ENCODE measurements at regions not wholly inside any gene's neighbourhood (a gene's known extent, or its start where the extent isn't known, plus 50 kb on each side); places are given as distances from the start of the nearest gene placed in this dataset.
"Not testable (repeated sequence)": the region's sequence is repeated elsewhere in the genome, so short reads cannot be mapped to it uniquely, and the experiment has no call there.

- DNase-seq (ENCODE audit: low spot score), result no peak
These were observed 119.5 kb upstream of the TNRC6C start for GRCh38 chr17:77838748-77839697.

GRCh38 chr17:77839698-77840512, 118.6 kb upstream of the TNRC6C start:
- DNase-seq (ENCODE audit: low spot score), result no peak

GRCh38 chr17:77840513-77841165, 117.9 kb upstream of the TNRC6C start:
- no peak for DNase-seq (ENCODE audit: low spot score)

GRCh38 chr17:77841742-77842527, 116.6 kb upstream of the TNRC6C start:
- no peak for DNase-seq (ENCODE audit: low spot score)

- no peak for DNase-seq (ENCODE audit: low spot score)
These were observed 115.9 kb upstream of the TNRC6C start for GRCh38 chr17:77842528-77843147.

- DNase-seq (ENCODE audit: low spot score), result not testable (repeated sequence)
These were observed 115.1 kb upstream of the TNRC6C start for GRCh38 chr17:77843255-77843895.

- DNase-seq (ENCODE audit: low spot score), result no peak
These were observed 114.6 kb upstream of the TNRC6C start for GRCh38 chr17:77843896-77844295.

- no peak for DNase-seq (ENCODE audit: low spot score)
These were observed 113.8 kb upstream of the TNRC6C start for GRCh38 chr17:77844681-77845080.

GRCh38 chr17:77845541-77846225, 112.8 kb upstream of the TNRC6C start:
- no peak for DNase-seq (ENCODE audit: low spot score)

GRCh38 chr17:77846531-77847085, 111.9 kb upstream of the TNRC6C start:
- DNase-seq (ENCODE audit: low spot score), result no peak

- DNase-seq (ENCODE audit: low spot score), result no peak
These were observed 111.0 kb upstream of the TNRC6C start for GRCh38 chr17:77847221-77848085.

GRCh38 chr17:77848257-77848656, 110.2 kb upstream of the TNRC6C start:
- DNase-seq (ENCODE audit: low spot score), result no peak

- DNase-seq (ENCODE audit: low spot score), result no peak
These were observed 109.3 kb upstream of the TNRC6C start for GRCh38 chr17:77849239-77849638.

- no peak for DNase-seq (ENCODE audit: low spot score)
These were observed 106.6 kb upstream of the TNRC6C start for GRCh38 chr17:77851921-77852320.

GRCh38 chr17:77852731-77853130, 105.8 kb upstream of the TNRC6C start:
- no peak for DNase-seq (ENCODE audit: low spot score)

GRCh38 chr17:77853191-77853977, 105.1 kb upstream of the TNRC6C start:
- no peak for DNase-seq (ENCODE audit: low spot score)

- no peak for DNase-seq (ENCODE audit: low spot score)
These were observed 104.3 kb upstream of the TNRC6C start for GRCh38 chr17:77854083-77854758.

All from left forelimb (tissue), 1 donor.